ENCODE measurements at regions not wholly inside any gene's neighbourhood (a gene's known extent, or its start where the extent isn't known, plus 50 kb on each side); places are given as distances from the start of the nearest gene placed in this dataset.

DNA sequence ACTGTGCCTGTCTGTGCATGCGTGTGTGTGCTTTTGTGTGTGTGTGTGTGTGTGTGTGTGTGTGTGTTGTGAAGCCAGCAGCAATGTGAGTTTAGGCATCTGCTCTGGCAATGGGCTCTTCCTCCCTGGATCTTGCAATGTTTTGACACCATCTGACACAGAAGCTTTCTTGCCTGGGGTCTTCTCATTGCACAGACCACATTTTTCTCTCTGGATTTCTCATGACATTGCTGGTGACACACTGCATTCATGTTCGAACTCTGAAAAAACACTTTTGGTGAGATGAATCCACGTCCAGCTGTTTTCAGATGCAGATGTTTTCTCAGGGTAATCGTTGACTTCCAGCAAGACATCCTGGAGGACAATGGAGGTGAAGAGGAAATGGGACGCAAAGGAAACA lies 63.0 kb upstream of the FZD8 start:
- H3K9me3 ChIP-seq (ENCODE audit: insufficient read depth, low read depth, low read length): peaks cover 8% of the 10 kb centered on the region
- Mint-ChIP-seq H3K4me3 (ENCODE audit: unreplicated experiment) (no peak overlapping the region), H3K27me3 (ENCODE audit: low read depth, unreplicated experiment) (peaks cover 5% of the 10 kb centered on the region), H3K4me1 (ENCODE audit: low read depth, unreplicated experiment) (no peaks in the 10 kb centered on the region), H3K9me3 (ENCODE audit: unreplicated experiment) (peaks cover 2% of the 10 kb centered on the region), H3K27ac (ENCODE audit: unreplicated experiment) (no peak overlapping the region), H3K36me3 (ENCODE audit: low read depth, unreplicated experiment) (no peaks in the 10 kb centered on the region)
- H3K27ac ChIP-seq (ENCODE audit: low read depth, low read length): no peak overlapping the region
- no peaks in the 10 kb centered on the region for H3K36me3 ChIP-seq (ENCODE audit: insufficient read depth, low read length)
- no peak overlapping the region for H2AFZ ChIP-seq (ENCODE audit: low read depth, low read length)
- no peaks in the 10 kb centered on the region for H4K20me1 ChIP-seq (ENCODE audit: insufficient read depth, low read length)
- DNase-seq (ENCODE audit: low read depth): no peak
- TF ChIP-seq EZH2 (IDR thresholded peaks at IDR 0.05; ENCODE audit: insufficient read depth, low read length): no peak
- TF ChIP-seq, protein P1, sequence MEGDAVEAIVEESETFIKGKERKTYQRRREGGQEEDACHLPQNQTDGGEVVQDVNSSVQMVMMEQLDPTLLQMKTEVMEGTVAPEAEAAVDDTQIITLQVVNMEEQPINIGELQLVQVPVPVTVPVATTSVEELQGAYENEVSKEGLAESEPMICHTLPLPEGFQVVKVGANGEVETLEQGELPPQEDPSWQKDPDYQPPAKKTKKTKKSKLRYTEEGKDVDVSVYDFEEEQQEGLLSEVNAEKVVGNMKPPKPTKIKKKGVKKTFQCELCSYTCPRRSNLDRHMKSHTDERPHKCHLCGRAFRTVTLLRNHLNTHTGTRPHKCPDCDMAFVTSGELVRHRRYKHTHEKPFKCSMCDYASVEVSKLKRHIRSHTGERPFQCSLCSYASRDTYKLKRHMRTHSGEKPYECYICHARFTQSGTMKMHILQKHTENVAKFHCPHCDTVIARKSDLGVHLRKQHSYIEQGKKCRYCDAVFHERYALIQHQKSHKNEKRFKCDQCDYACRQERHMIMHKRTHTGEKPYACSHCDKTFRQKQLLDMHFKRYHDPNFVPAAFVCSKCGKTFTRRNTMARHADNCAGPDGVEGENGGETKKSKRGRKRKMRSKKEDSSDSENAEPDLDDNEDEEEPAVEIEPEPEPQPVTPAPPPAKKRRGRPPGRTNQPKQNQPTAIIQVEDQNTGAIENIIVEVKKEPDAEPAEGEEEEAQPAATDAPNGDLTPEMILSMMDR (IDR thresholded peaks at IDR 0.05; ENCODE audit: insufficient read depth, low read depth, low read length): no peak
- no peak overlapping the region for H3K4me2 ChIP-seq (ENCODE audit: low read length)
- no peaks in the 10 kb centered on the region for H3K4me1 ChIP-seq (ENCODE audit: insufficient read depth, low read length)
- no peaks in the 10 kb centered on the region for H3K27me3 ChIP-seq (ENCODE audit: insufficient read depth, low read length)
- FAIRE-seq: no peak
- H3K9ac ChIP-seq (ENCODE audit: low read length): no peak overlapping the region
- no peak overlapping the region for H3K4me3 ChIP-seq (ENCODE audit: insufficient read depth, low read depth, low read length)
- H3K79me2 ChIP-seq (ENCODE audit: insufficient read depth, low read length): no peaks in the 10 kb centered on the region

DNA sequence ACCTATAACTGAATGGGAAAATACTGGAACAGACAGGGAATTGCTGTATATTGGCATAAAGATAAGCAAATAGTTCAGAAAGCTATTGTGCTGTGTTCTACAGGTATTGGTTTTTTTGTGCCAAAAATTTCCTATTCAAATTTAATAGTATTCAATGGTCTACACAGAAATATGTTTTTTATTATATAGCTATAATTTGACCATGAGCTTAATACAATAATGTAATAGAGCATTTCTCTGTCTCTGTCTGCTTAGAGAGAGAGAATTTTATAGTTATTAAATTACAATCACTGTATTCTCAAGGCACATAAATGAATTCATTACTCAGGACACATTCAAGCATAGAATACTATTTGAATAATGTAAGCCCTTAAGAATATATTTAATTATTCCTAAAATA lies 62.3 kb upstream of the FZD8 start:
- Histone ChIP-seq H3K4me1 (ENCODE audit: insufficient read depth, low read length) (no peaks in the 10 kb centered on the region), H3K27me3 (ENCODE audit: insufficient read depth, low read length) (no peaks in the 10 kb centered on the region), H3K9ac (ENCODE audit: low read length) (no peak overlapping the region), H3K9me3 (ENCODE audit: insufficient read depth, low read depth, low read length) (peaks cover 8% of the 10 kb centered on the region), H4K20me1 (ENCODE audit: insufficient read depth, low read length) (no peaks in the 10 kb centered on the region), H2AFZ (ENCODE audit: low read depth, low read length) (no peak overlapping the region), H3K36me3 (ENCODE audit: insufficient read depth, low read length) (no peaks in the 10 kb centered on the region), H3K4me3 (ENCODE audit: insufficient read depth, low read depth, low read length) (no peak overlapping the region), H3K79me2 (ENCODE audit: insufficient read depth, low read length) (no peaks in the 10 kb centered on the region), H3K4me2 (ENCODE audit: low read length) (no peak overlapping the region), H3K27ac (ENCODE audit: low read depth, low read length) (no peak overlapping the region)
- FAIRE-seq (no peak), DNase-seq (ENCODE audit: low read depth) (no peak)
- no peaks in the 10 kb centered on the region for H3K4me1 Mint-ChIP-seq (ENCODE audit: low read depth, unreplicated experiment)
- peaks cover 5% of the 10 kb centered on the region for H3K27me3 Mint-ChIP-seq (ENCODE audit: low read depth, unreplicated experiment)
- no peak overlapping the region for H3K4me3 Mint-ChIP-seq (ENCODE audit: unreplicated experiment)
- H3K9me3 Mint-ChIP-seq (ENCODE audit: unreplicated experiment): peaks cover 2% of the 10 kb centered on the region
- no peak overlapping the region for H3K27ac Mint-ChIP-seq (ENCODE audit: unreplicated experiment)
- H3K36me3 Mint-ChIP-seq (ENCODE audit: low read depth, unreplicated experiment): no peaks in the 10 kb centered on the region
- TF ChIP-seq, protein P1 (IDR thresholded peaks at IDR 0.05; ENCODE audit: insufficient read depth, low read depth, low read length): no peak
- no peak for TF ChIP-seq EZH2 (IDR thresholded peaks at IDR 0.05; ENCODE audit: insufficient read depth, low read length)

DNA sequence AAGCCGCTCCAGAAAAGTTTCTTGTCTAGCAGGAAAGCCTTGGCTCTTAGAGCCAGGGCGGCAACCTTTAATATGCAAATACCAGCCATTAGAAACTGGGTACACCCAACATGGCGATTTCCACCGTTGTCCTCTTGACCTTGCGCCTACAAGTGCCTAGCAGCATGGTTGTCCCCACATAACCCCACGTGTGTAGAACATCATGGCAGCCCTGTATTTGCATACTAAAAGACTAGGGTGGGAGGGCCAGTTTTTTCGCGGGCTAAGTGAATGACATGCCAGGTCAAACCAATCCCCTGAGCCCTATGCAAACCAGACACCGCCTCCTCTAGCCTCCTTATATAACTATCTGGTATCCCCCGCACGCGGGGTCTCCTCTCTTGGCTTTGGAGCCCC lies 58.4 kb upstream of the FZD8 start:
- Mint-ChIP-seq H3K4me3 (ENCODE audit: unreplicated experiment) (no peak overlapping the region), H3K9me3 (ENCODE audit: unreplicated experiment) (peaks cover 5% of the 10 kb centered on the region), H3K27ac (ENCODE audit: unreplicated experiment) (no peak overlapping the region), H3K4me1 (ENCODE audit: low read depth, unreplicated experiment) (peaks cover 1% of the 10 kb centered on the region), H3K27me3 (ENCODE audit: low read depth, unreplicated experiment) (peaks cover 5% of the 10 kb centered on the region), H3K36me3 (ENCODE audit: low read depth, unreplicated experiment) (no peaks in the 10 kb centered on the region)
- no peaks in the 10 kb centered on the region for H4K20me1 ChIP-seq (ENCODE audit: insufficient read depth, low read length)
- H2AFZ ChIP-seq (ENCODE audit: low read depth, low read length): no peak overlapping the region
- no peaks in the 10 kb centered on the region for H3K27me3 ChIP-seq (ENCODE audit: insufficient read depth, low read length)
- no peak for DNase-seq (ENCODE audit: low read depth)
- no peak for FAIRE-seq
- peaks cover 8% of the 10 kb centered on the region for H3K9me3 ChIP-seq (ENCODE audit: insufficient read depth, low read depth, low read length)
- H3K36me3 ChIP-seq (ENCODE audit: insufficient read depth, low read length): no peaks in the 10 kb centered on the region
- TF ChIP-seq, protein P1 (IDR thresholded peaks at IDR 0.05; ENCODE audit: insufficient read depth, low read depth, low read length): no peak
- TF ChIP-seq EZH2 (IDR thresholded peaks at IDR 0.05; ENCODE audit: insufficient read depth, low read length): no peak
- H3K4me1 ChIP-seq (ENCODE audit: insufficient read depth, low read length): no peaks in the 10 kb centered on the region
- no peak overlapping the region for H3K4me2 ChIP-seq (ENCODE audit: low read length)
- H3K4me3 ChIP-seq (ENCODE audit: insufficient read depth, low read depth, low read length): no peak overlapping the region
- H3K79me2 ChIP-seq (ENCODE audit: insufficient read depth, low read length): no peaks in the 10 kb centered on the region
- H3K9ac ChIP-seq (ENCODE audit: low read length): no peak overlapping the region
- H3K27ac ChIP-seq (ENCODE audit: low read depth, low read length): no peak overlapping the region

Data from astrocyte (in vitro differentiated cells and primary cell).